ENCODE measurements at regions not wholly inside any gene's neighbourhood (a gene's known extent, or its start where the extent isn't known, plus 50 kb on each side); places are given as distances from the start of the nearest gene placed in this dataset.

- no peak for DNase-seq (ENCODE audit: low read depth in 2 of 2)
Measured at GRCh38 chr9:131809941-131810344, 70.1 kb upstream of the RAPGEF1 start.

GRCh38 chr9:131808291-131808690 is 68.4 kb upstream of the RAPGEF1 start:
- no peak for DNase-seq (ENCODE audit: low read depth in 2 of 2)

GRCh38 chr9:131807144-131807983 is 67.5 kb upstream of the RAPGEF1 start:
- DNase-seq (ENCODE audit: low read depth in 2 of 2), result no peak

GRCh38 chr9:131805803-131806202 is 65.9 kb upstream of the RAPGEF1 start:
- no peak for DNase-seq (ENCODE audit: low read depth in 2 of 2)

GRCh38 chr9:131804826-131805225 is 65.0 kb upstream of the RAPGEF1 start:
- DNase-seq (ENCODE audit: low read depth in 2 of 2), result no peak

- DNase-seq (ENCODE audit: low read depth in 2 of 2), result no peak
Measured at GRCh38 chr9:131803758-131804411, 64.0 kb upstream of the RAPGEF1 start.

- no peak for DNase-seq (ENCODE audit: low read depth in 2 of 2)
Measured at GRCh38 chr9:131801810-131802209, 61.9 kb upstream of the RAPGEF1 start.

GRCh38 chr9:131800843-131801242 is 61.0 kb upstream of the RAPGEF1 start:
- no peak for DNase-seq (ENCODE audit: low read depth in 2 of 2)

GRCh38 chr9:131800366-131800765 is 60.5 kb upstream of the RAPGEF1 start:
- DNase-seq (ENCODE audit: low read depth in 2 of 2), result no peak

GRCh38 chr9:131799177-131799823 is 59.4 kb upstream of the RAPGEF1 start:
- peak; percentile 17 to 46 for DNase-seq (ENCODE audit: low read depth in 2 of 2)

- no peak for DNase-seq (ENCODE audit: low read depth in 2 of 2)
Measured at GRCh38 chr9:131798246-131798645, 58.4 kb upstream of the RAPGEF1 start.

- no peak for DNase-seq (ENCODE audit: low read depth in 2 of 2)
Measured at GRCh38 chr9:131794393-131794792, 54.5 kb upstream of the RAPGEF1 start.

GRCh38 chr9:131791542-131792254 is 51.8 kb upstream of the RAPGEF1 start:
- DNase-seq (ENCODE audit: low read depth in 2 of 2), result no peak
